ENCODE measurements at regions not wholly inside any gene's neighbourhood (a gene's known extent, or its start where the extent isn't known, plus 50 kb on each side); places are given as distances from the start of the nearest gene placed in this dataset.

- CTCF ChIA-PET, result no interaction called here
- Mint-ChIP-seq H3K4me3 (no peak overlapping the region), H3K9me3 (peaks cover 11% of the 10 kb centered on the region), H3K27me3 (no peaks in the 10 kb centered on the region), H3K36me3 (no peaks in the 10 kb centered on the region), H3K27ac (no peak overlapping the region), H3K4me1 (no peaks in the 10 kb centered on the region)
- DNase-seq, result no peak
These were observed 1123.7 kb upstream of the C9orf72 start for GRCh38 chr9:28696960-28697359.

DNA sequence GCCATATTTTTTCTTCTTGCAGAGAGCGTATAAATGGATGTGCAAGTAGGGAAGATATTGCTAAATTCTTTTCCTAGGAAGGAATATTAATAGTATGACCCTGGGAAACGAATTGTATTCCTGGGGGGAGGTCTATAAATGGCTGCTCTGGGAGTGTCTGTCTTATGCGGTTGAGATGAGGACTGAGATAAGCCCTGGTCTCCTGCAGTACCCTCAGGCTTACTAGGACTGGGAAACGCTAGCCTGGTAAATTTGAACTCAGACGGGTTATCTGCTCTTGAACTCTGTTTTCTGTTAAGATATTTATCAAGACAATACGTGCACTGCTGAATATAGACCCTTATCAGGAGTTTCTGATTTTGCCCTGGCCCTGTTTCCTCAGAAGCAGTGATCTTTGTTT is 1126.4 kb upstream of the C9orf72 start:
- CTCF ChIA-PET, result no interaction called here
- Mint-ChIP-seq H3K27ac (no peak overlapping the region), H3K36me3 (no peaks in the 10 kb centered on the region), H3K27me3 (no peaks in the 10 kb centered on the region), H3K4me3 (no peak overlapping the region), H3K4me1 (no peaks in the 10 kb centered on the region), H3K9me3 (peaks cover 9% of the 10 kb centered on the region)
- no peak for DNase-seq

- Mint-ChIP-seq H3K27ac (no peak overlapping the region), H3K27me3 (no peaks in the 10 kb centered on the region), H3K9me3 (no peaks in the 10 kb centered on the region), H3K4me3 (no peak overlapping the region), H3K36me3 (no peaks in the 10 kb centered on the region), H3K4me1 (no peaks in the 10 kb centered on the region)
- CTCF ChIA-PET, result no interaction called here
- DNase-seq, result no peak
These were observed 1134.3 kb upstream of the C9orf72 start for GRCh38 chr9:28707616-28708015.

- H3K4me3 Mint-ChIP-seq, result no peak overlapping the region
- H3K36me3 Mint-ChIP-seq, result no peaks in the 10 kb centered on the region
- H3K4me1 Mint-ChIP-seq, result no peaks in the 10 kb centered on the region
- DNase-seq, result no peak
- H3K27ac Mint-ChIP-seq, result no peak overlapping the region
- CTCF ChIA-PET, result no interaction called here
- no peaks in the 10 kb centered on the region for H3K9me3 Mint-ChIP-seq
- no peaks in the 10 kb centered on the region for H3K27me3 Mint-ChIP-seq
These were observed 1140.9 kb upstream of the C9orf72 start for GRCh38 chr9:28714188-28714587.

GRCh38 chr9:28718226-28718625 is 1144.9 kb upstream of the C9orf72 start:
- Mint-ChIP-seq H3K36me3 (no peaks in the 10 kb centered on the region), H3K4me1 (no peaks in the 10 kb centered on the region), H3K9me3 (no peaks in the 10 kb centered on the region), H3K4me3 (no peak overlapping the region), H3K27ac (no peak overlapping the region), H3K27me3 (no peaks in the 10 kb centered on the region)
- CTCF ChIA-PET, result no interaction called here
- no peak for DNase-seq

DNA sequence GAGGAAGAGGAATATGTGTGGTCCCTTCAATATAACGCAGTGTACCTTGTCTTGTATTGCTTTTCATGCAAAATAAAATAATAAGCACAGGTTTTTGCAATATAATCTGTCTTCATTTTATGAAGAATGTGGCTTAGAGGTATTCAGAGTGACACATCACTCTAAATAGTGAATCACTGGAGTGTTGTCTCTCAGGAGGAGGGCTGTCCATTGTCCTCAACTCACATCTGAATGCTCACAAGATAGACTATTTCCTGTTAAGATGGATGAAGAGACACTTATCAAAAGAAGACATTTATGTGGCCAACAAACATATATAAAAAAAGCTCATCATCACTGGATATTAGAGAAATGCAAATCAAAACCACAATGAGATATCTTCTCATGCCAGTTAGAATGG is 1147.5 kb upstream of the C9orf72 start:
- CTCF ChIA-PET, result no interaction called here
- no peaks in the 10 kb centered on the region for H3K27me3 Mint-ChIP-seq
- H3K27ac Mint-ChIP-seq, result no peak overlapping the region

GRCh38 chr9:28730111-28730510 is 1156.8 kb upstream of the C9orf72 start:
- CTCF ChIA-PET, result no interaction called here
- no peak for DNase-seq
- no peaks in the 10 kb centered on the region for H3K9me3 Mint-ChIP-seq
- no peaks in the 10 kb centered on the region for H3K36me3 Mint-ChIP-seq
- H3K4me3 Mint-ChIP-seq, result no peak overlapping the region
- H3K4me1 Mint-ChIP-seq, result no peaks in the 10 kb centered on the region
- H3K27ac Mint-ChIP-seq, result no peak overlapping the region
- H3K27me3 Mint-ChIP-seq, result no peaks in the 10 kb centered on the region

More for the DNA sequence above, 1147.5 kb upstream of the C9orf72 start:
- no peaks in the 10 kb centered on the region for H3K36me3 Mint-ChIP-seq
- DNase-seq, result no peak
- H3K4me1 Mint-ChIP-seq, result no peaks in the 10 kb centered on the region
- no peaks in the 10 kb centered on the region for H3K9me3 Mint-ChIP-seq
- no peak overlapping the region for H3K4me3 Mint-ChIP-seq

GRCh38 chr9:28735738-28736342 is 1162.6 kb upstream of the C9orf72 start:
- DNase-seq, result no peak
- Mint-ChIP-seq H3K27me3 (no peaks in the 10 kb centered on the region), H3K4me3 (no peak overlapping the region), H3K27ac (no peak overlapping the region), H3K9me3 (no peaks in the 10 kb centered on the region), H3K36me3 (no peaks in the 10 kb centered on the region), H3K4me1 (no peaks in the 10 kb centered on the region)
- CTCF ChIA-PET, result no interaction called here

- CTCF ChIA-PET, result no interaction called here
- no peaks in the 10 kb centered on the region for H3K36me3 Mint-ChIP-seq
- H3K27me3 Mint-ChIP-seq, result no peaks in the 10 kb centered on the region
- no peak for DNase-seq
- H3K9me3 Mint-ChIP-seq, result peaks cover 10% of the 10 kb centered on the region
- H3K4me3 Mint-ChIP-seq, result no peak overlapping the region
- no peak overlapping the region for H3K27ac Mint-ChIP-seq
- no peaks in the 10 kb centered on the region for H3K4me1 Mint-ChIP-seq
These were observed 1168.2 kb upstream of the C9orf72 start for GRCh38 chr9:28741459-28741858.

DNA sequence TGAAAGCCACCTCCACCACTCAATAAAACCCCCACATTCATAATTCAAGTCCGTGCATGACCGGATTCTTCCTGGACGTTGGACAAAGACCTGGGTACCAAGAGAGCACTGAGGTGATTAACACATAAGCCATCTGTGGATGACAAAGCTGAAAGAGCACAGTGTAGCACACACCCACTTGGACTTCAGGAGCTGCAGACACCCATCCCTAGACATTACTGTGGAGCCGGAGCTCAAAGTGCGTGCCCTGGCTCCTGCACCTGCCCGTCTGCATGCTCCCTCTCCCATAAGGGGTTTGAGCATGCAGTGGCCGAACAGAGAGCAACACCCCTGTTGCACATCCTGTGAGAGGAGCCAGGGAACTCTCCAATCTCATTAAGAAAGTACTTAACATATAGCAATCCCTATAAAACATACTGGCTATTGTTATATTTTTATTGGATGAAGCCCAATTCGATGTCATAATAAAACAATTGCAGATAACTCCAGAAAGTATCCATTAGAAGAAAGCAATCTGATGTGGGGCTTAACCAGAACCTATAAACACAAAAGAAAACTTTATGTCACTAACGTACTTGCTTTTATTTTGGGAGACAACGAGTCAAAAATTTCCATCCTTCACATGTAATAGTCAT is 1174.2 kb upstream of the C9orf72 start:
- CTCF ChIA-PET, result no interaction called here
- H3K9me3 Mint-ChIP-seq, result peaks cover 5% of the 10 kb centered on the region

DNA sequence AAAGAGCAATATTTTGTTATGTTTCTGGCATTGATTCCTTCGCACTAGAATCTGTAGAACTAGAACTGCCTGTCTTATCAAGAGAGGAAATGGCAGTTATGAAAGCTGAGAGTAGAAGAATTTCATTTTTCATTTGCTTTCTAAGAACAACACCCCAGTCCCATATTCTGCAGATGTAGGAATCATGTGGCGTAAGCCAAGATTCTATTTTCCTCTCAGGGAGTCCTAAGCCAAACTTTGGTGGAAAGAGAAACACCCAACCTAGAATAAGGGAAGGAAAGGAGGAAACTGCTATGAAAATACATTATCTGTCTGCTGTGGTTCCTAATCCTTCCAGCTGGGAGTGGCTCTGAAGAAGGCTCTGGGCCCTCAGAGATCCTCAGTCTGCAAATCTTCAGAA is 1176.9 kb upstream of the C9orf72 start:
- Mint-ChIP-seq H3K4me3 (no peak overlapping the region), H3K36me3 (no peaks in the 10 kb centered on the region), H3K27me3 (no peaks in the 10 kb centered on the region), H3K9me3 (peaks cover 1% of the 10 kb centered on the region), H3K27ac (no peak overlapping the region), H3K4me1 (no peaks in the 10 kb centered on the region)
- CTCF ChIA-PET, result no interaction called here
- DNase-seq, result no peak

More for the DNA sequence above, 1174.2 kb upstream of the C9orf72 start:
- Mint-ChIP-seq H3K27me3 (no peaks in the 10 kb centered on the region), H3K4me3 (no peak overlapping the region), H3K27ac (no peak overlapping the region), H3K4me1 (no peaks in the 10 kb centered on the region), H3K36me3 (no peaks in the 10 kb centered on the region)
- no peak for DNase-seq

DNA sequence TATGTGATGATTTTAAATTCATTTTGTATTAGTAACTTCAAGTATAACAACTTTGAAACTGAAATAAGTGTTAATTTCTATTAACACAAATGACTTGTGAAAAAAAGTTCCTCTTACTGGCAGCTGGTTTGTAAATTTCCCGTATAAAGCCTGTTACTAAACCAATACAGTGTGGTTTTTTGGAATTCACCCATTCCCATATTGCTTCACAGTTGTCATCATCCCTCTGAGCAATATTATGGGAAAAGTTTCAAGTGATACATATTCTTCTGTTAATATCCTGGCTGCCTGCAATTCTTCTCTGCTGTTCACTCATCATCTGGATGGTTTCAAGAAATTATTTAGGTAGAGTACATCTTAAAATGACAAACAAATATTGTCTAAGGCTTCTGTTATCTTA is 1185.1 kb upstream of the C9orf72 start:
- no peak for DNase-seq
- H3K9me3 Mint-ChIP-seq, result peaks cover 3% of the 10 kb centered on the region
- CTCF ChIA-PET, result no interaction called here

GRCh38 chr9:28758971-28759370 is 1185.7 kb upstream of the C9orf72 start:
- H3K4me1 Mint-ChIP-seq, result no peaks in the 10 kb centered on the region
- H3K27ac Mint-ChIP-seq, result no peak overlapping the region
- peaks cover 3% of the 10 kb centered on the region for H3K9me3 Mint-ChIP-seq
- DNase-seq, result no peak
- no peaks in the 10 kb centered on the region for H3K36me3 Mint-ChIP-seq
- CTCF ChIA-PET, result no interaction called here
- H3K27me3 Mint-ChIP-seq, result no peaks in the 10 kb centered on the region
- no peak overlapping the region for H3K4me3 Mint-ChIP-seq

More for the DNA sequence above, 1185.1 kb upstream of the C9orf72 start:
- H3K4me3 Mint-ChIP-seq, result no peak overlapping the region
- no peaks in the 10 kb centered on the region for H3K27me3 Mint-ChIP-seq
- H3K27ac Mint-ChIP-seq, result no peak overlapping the region
- no peaks in the 10 kb centered on the region for H3K36me3 Mint-ChIP-seq
- no peaks in the 10 kb centered on the region for H3K4me1 Mint-ChIP-seq

GRCh38 chr9:28762167-28762566 is 1188.9 kb upstream of the C9orf72 start:
- CTCF ChIA-PET, result no interaction called here
- Mint-ChIP-seq H3K27me3 (no peaks in the 10 kb centered on the region), H3K4me3 (no peak overlapping the region), H3K4me1 (no peaks in the 10 kb centered on the region), H3K27ac (no peak overlapping the region), H3K9me3 (peaks cover 2% of the 10 kb centered on the region), H3K36me3 (no peaks in the 10 kb centered on the region)
- no peak for DNase-seq

DNA sequence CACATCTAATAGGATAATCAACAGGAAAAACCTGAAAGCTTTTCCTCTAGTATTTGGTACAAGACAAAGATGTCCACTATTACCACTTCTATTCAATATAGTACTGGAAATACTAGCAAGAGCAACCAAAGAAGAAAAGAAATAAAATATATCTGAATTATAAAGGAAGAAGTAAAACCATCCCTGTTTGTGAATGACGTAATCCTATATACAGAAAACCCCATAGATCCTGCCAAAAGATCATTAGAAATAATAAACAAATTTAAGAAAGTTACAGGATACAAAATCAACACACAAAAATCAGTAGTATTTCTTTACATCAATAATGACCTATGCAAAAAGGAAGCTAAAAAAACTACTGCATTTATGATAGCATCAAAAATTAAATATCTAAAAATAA is 1191.3 kb upstream of the C9orf72 start:
- CTCF ChIA-PET, result no interaction called here
- no peaks in the 10 kb centered on the region for H3K9me3 Mint-ChIP-seq
- no peaks in the 10 kb centered on the region for H3K27me3 Mint-ChIP-seq
- H3K27ac Mint-ChIP-seq, result no peak overlapping the region
- no peaks in the 10 kb centered on the region for H3K36me3 Mint-ChIP-seq
- no peaks in the 10 kb centered on the region for H3K4me1 Mint-ChIP-seq
- DNase-seq, result no peak
- no peak overlapping the region for H3K4me3 Mint-ChIP-seq

DNA sequence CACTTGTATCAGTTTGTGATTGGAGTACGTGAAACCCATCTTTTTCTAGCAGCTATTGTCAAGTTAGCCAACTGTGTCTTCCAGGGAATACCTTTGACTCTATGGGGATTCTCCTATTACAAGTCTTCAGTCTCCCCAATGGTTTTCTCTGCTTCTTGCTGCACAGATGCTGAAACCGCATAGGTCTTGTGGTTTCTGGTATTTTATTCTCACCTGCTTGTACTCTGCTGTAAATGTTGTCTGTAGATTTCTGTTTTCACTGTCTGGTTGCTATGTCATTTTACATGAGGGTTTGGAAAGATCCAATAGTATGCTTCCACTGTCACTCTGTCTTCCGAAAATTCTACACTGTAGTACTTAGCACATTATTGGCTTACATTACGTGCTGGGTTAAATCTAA is 1196.9 kb upstream of the C9orf72 start:
- H3K27ac Mint-ChIP-seq, result no peak overlapping the region
- H3K4me1 Mint-ChIP-seq, result no peaks in the 10 kb centered on the region
- H3K9me3 Mint-ChIP-seq, result no peaks in the 10 kb centered on the region
- no peaks in the 10 kb centered on the region for H3K27me3 Mint-ChIP-seq
- CTCF ChIA-PET, result no interaction called here
- no peak overlapping the region for H3K4me3 Mint-ChIP-seq
- no peak for DNase-seq
- no peaks in the 10 kb centered on the region for H3K36me3 Mint-ChIP-seq

Measured in activated naive CD4-positive, alpha-beta T cell treated with anti-CD3 and anti-CD28 coated beads, Interleukin-2, amount 10 ng/mL, durations not matched to agents 7 days and 5 days (primary cell).